Activated CD4-positive, alpha-beta T cell treated with anti-CD3 and anti-CD28 coated beads, Interleukin-2, amount 50 U/mL, for 16 hours (primary cell): ENCODE measurements at regions not wholly inside any gene's neighbourhood (a gene's known extent, or its start where the extent isn't known, plus 50 kb on each side); places are given as distances from the start of the nearest gene placed in this dataset.
"Not testable (repeated sequence)": the region's sequence is repeated elsewhere in the genome, so short reads cannot be mapped to it uniquely, and the experiment has no call there.

Experiments
- DNase-seq: peaks from one replicate; pipeline ENCODE4 v3.0.0-alpha.2; 2020

- DNase-seq, result no peak
Measured at GRCh38 chr6:56802584-56802983, 152.3 kb upstream of the BEND6 start.

- no peak for DNase-seq
Measured at GRCh38 chr6:56799989-56800388, 154.9 kb upstream of the BEND6 start.

GRCh38 chr6:56798163-56798562 is 155.5 kb upstream of the DST start:
- DNase-seq, result no peak

GRCh38 chr6:56796196-56796532 is 153.5 kb upstream of the DST start:
- DNase-seq, result no peak

- no peak for DNase-seq
Measured at GRCh38 chr6:56795466-56796195, 152.9 kb upstream of the DST start.

- no peak for DNase-seq
Measured at GRCh38 chr6:56794421-56794820, 151.7 kb upstream of the DST start.

GRCh38 chr6:56793938-56794337 is 151.2 kb upstream of the DST start:
- no peak for DNase-seq

- DNase-seq, result no peak
Measured at GRCh38 chr6:56790414-56790813, 147.7 kb upstream of the DST start.

GRCh38 chr6:56789879-56790278 is 147.2 kb upstream of the DST start:
- DNase-seq, result no peak

GRCh38 chr6:56789342-56789741 is 146.7 kb upstream of the DST start:
- DNase-seq, result no peak

GRCh38 chr6:56787209-56787608 is 144.5 kb upstream of the DST start:
- DNase-seq, result no peak

GRCh38 chr6:56786256-56786655 is 143.6 kb upstream of the DST start:
- no peak for DNase-seq

GRCh38 chr6:56785536-56785935 is 142.8 kb upstream of the DST start:
- not testable (repeated sequence) for DNase-seq

- not testable (repeated sequence) for DNase-seq
Measured at GRCh38 chr6:56780109-56780508, 137.4 kb upstream of the DST start.

- DNase-seq, result not testable (repeated sequence)
Measured at GRCh38 chr6:56778503-56778902, 135.8 kb upstream of the DST start.

- DNase-seq, result no peak
Measured at GRCh38 chr6:56775498-56776166, 132.9 kb upstream of the DST start.

- DNase-seq, result no peak
Measured at GRCh38 chr6:56772737-56773184, 130.1 kb upstream of the DST start.

GRCh38 chr6:56771929-56772607 is 129.4 kb upstream of the DST start:
- no peak for DNase-seq

GRCh38 chr6:56771189-56771588 is 128.5 kb upstream of the DST start:
- no peak for DNase-seq

GRCh38 chr6:56770011-56770520 is 127.4 kb upstream of the DST start:
- no peak for DNase-seq

GRCh38 chr6:56767892-56768531 is 125.3 kb upstream of the DST start:
- no peak for DNase-seq

- DNase-seq, result no peak
Measured at GRCh38 chr6:56767435-56767834, 124.7 kb upstream of the DST start.

GRCh38 chr6:56766806-56767178 is 124.1 kb upstream of the DST start:
- no peak for DNase-seq
